ENCODE measurements at regions not wholly inside any gene's neighbourhood (a gene's known extent, or its start where the extent isn't known, plus 50 kb on each side); places are given as distances from the start of the nearest gene placed in this dataset.

DNA sequence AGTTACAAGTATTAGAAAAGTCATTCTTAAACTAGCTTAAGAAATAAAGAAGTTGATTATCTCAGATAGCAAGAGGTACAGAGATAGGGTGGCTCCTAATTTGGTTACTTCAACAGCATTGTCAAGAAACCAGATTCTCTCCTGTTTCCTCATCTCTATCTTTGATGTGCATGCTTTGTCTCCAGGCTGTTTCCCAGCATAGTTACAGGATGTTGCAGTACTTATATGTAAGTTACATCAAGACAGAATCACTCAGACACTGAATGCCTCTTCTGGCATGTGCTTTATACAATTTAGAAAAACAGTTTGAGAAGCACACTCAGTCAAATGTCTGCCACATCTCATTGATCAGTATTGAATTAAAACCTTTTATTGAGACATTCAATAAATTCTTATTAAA lies 189.5 kb upstream of the UBE2E3 start:
- TF ChIP-seq ZFX (IDR thresholded peaks at IDR 0.05): no peak
- TF ChIP-seq, protein P1, sequence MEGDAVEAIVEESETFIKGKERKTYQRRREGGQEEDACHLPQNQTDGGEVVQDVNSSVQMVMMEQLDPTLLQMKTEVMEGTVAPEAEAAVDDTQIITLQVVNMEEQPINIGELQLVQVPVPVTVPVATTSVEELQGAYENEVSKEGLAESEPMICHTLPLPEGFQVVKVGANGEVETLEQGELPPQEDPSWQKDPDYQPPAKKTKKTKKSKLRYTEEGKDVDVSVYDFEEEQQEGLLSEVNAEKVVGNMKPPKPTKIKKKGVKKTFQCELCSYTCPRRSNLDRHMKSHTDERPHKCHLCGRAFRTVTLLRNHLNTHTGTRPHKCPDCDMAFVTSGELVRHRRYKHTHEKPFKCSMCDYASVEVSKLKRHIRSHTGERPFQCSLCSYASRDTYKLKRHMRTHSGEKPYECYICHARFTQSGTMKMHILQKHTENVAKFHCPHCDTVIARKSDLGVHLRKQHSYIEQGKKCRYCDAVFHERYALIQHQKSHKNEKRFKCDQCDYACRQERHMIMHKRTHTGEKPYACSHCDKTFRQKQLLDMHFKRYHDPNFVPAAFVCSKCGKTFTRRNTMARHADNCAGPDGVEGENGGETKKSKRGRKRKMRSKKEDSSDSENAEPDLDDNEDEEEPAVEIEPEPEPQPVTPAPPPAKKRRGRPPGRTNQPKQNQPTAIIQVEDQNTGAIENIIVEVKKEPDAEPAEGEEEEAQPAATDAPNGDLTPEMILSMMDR (conservative IDR thresholded peaks at IDR 0.05): no peak
- no peak overlapping the region for H3K27ac ChIP-seq

- H3K27ac ChIP-seq: no peak overlapping the region
- TF ChIP-seq, protein P1 (conservative IDR thresholded peaks at IDR 0.05): no peak
- TF ChIP-seq ZFX (IDR thresholded peaks at IDR 0.05): no peak
Observed at GRCh38 chr2:180787330-180787729, 193.1 kb upstream of the UBE2E3 start.

DNA sequence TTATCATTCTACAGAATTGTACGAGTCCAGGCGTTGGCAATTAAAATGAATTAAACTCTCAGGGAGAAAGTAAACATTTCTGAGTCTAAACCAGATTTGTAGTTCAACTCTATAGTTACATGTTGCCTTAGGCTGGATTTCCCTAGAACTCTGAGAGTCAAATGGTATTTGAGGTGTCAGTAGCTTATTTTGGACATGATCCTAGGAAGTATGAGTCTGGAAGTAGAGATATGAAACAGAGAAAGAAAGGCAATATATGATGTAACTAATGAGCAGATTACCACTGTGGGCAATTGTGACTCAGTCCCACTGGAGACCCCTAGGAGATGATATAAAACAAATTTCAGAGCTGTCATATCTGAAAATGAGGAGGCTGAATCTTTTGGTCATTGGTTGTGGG lies 199.1 kb upstream of the UBE2E3 start:
- TF ChIP-seq, protein P1 (conservative IDR thresholded peaks at IDR 0.05): no peak
- TF ChIP-seq ZFX (IDR thresholded peaks at IDR 0.05): no peak

GRCh38 chr2:180778291-180778690 lies 202.1 kb upstream of the UBE2E3 start:
- no peak overlapping the region for H3K27ac ChIP-seq
- TF ChIP-seq ZFX (IDR thresholded peaks at IDR 0.05): no peak
- TF ChIP-seq, protein P1 (conservative IDR thresholded peaks at IDR 0.05): no peak

More for the DNA sequence above, 199.1 kb upstream of the UBE2E3 start:
- no peak overlapping the region for H3K27ac ChIP-seq

GRCh38 chr2:180776921-180777320 lies 203.5 kb upstream of the UBE2E3 start:
- TF ChIP-seq, protein P1 (conservative IDR thresholded peaks at IDR 0.05): no peak
- TF ChIP-seq ZFX (IDR thresholded peaks at IDR 0.05): no peak

DNA sequence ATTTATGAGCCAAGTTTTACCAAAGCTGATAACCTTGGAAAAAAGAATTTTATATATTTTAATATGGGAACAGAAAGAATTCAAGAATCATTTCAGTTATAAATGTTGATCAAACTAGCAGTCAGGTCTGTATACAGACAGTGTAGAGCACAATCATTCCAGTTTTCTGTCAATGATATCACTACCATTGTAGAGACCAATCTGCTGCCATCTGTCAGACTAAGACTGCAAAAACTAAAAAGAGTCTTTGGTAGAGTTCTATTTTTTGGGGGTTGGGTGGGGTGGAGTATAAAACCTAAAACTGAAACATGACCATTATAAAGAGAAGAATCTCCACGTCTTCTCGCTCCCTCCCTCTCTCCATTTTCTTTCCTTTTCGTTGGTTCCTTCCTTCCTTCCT lies 204.7 kb upstream of the UBE2E3 start:
- H3K27ac ChIP-seq: no peak overlapping the region
- TF ChIP-seq, protein P1 (conservative IDR thresholded peaks at IDR 0.05): no peak
- TF ChIP-seq ZFX (IDR thresholded peaks at IDR 0.05): no peak

More at GRCh38 chr2:180776921-180777320, 203.5 kb upstream of the UBE2E3 start:
- H3K27ac ChIP-seq: no peak overlapping the region

- H3K27ac ChIP-seq: peak overlapping the region; percentile 22; the same call in 1 of the 2 replicates
Observed at GRCh38 chr2:180765316-180765715, 215.1 kb upstream of the UBE2E3 start.

DNA sequence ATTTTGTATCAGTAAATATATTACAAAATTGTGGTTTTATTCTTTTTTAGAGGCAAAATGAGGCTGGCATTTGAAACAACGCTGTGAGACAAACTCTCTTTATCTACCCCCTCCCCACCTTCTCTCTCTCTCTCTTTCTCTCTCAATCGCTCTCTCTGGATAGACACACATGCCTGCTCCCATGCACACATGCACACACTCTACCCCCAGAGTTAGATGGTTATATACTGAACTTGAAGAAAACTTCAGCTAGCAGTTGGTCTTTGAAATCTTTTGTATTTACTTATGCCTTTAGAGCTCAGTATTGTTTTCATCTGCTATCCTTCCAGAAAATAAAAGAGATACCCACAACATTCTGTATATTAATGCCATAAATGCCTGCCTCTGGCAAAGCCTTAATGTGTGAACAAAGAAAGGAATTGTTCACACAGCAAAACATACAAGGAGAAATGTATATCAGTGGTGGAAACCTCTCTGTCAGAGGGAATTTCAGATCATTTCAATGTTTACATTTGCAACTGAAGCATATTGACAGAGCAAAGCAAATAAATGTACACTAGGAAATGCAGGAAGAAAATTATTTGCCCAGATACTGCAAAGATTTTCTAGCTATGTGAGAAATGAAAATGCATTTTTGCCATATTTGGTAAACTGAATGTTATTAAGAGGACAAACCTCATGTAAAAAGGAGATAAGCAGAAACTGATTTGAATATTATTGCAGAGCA lies 217.0 kb upstream of the UBE2E3 start:
- no peak for TF ChIP-seq ZFX (IDR thresholded peaks at IDR 0.05)
- TF ChIP-seq, protein P1 (conservative IDR thresholded peaks at IDR 0.05): no peak
- H3K27ac ChIP-seq: peak overlapping the region; percentile 56; the same call in 1 of the 2 replicates

Measured in C4-2B (cell line).